GM23338 (cell line): ENCODE measurements at regions not wholly inside any gene's neighbourhood (a gene's known extent, or its start where the extent isn't known, plus 50 kb on each side); places are given as distances from the start of the nearest gene placed in this dataset.

Experiments
- ATAC-seq: fragments of 200-7000 bp; cut with Tn5 transposase; 3 replicates; pipeline ENCODE4 v1.9.1; 2020
- DNase-seq: peaks from one replicate; pipeline ENCODE4 v3.0.0-alpha.2; 2015; ENCODE audit warnings: low spot score
- H2AFZ ChIP-seq: fragments of 200-600 bp; sonication (generic); 2 replicates; pipeline ENCODE4 v1.8.0; 2016; ENCODE audit warnings: antibody characterized with exemption, mild to moderate bottlenecking, moderate library complexity
- H3F3A ChIP-seq: fragments of 200-600 bp; sonication (generic); replicated peaks from 2 replicates; pipeline ENCODE4 v1.8.0; 2017; ENCODE audit warnings: antibody characterized with exemption, mixed run types, low read depth
- H3K27ac ChIP-seq: fragments of 200-600 bp; sonication (generic); 2 replicates; pipeline ENCODE4 v1.6.1; 2016; ENCODE audit warnings: low read depth
- H3K27me3 ChIP-seq: fragments of 200-600 bp; sonication (generic); 2 replicates; pipeline ENCODE4 v1.8.0; 2016; ENCODE audit warnings: mild to moderate bottlenecking, mixed run types, moderate library complexity; ENCODE audit not compliant: insufficient read depth
- H3K36me3 ChIP-seq: fragments of 200-600 bp; sonication (generic); 2 replicates; pipeline ENCODE4 v1.8.0; 2016; ENCODE audit warnings: mild to moderate bottlenecking; ENCODE audit not compliant: insufficient read depth
- H3K4me1 ChIP-seq: fragments of 200-600 bp; sonication (generic); 2 replicates; pipeline ENCODE4 v1.8.0; 2016; ENCODE audit warnings: mild to moderate bottlenecking, moderate library complexity; ENCODE audit not compliant: insufficient read depth
- H3K4me2 ChIP-seq: fragments of 200-600 bp; sonication (generic); 2 replicates; pipeline ENCODE4 v1.7.1; 2017; ENCODE audit warnings: mixed run types
- H3K4me3 ChIP-seq: fragments of 200-600 bp; sonication (generic); 2 replicates; pipeline ENCODE4 v1.6.1; 2016; ENCODE audit warnings: mixed run types
- H3K79me2 ChIP-seq: fragments of 200-600 bp; sonication (generic); replicated peaks from 2 replicates; pipeline ENCODE4 v1.8.0; 2017; ENCODE audit warnings: mild to moderate bottlenecking; ENCODE audit not compliant: insufficient read depth
- H3K9me2 ChIP-seq: fragments of 200-600 bp; sonication (generic); 2 replicates; pipeline ENCODE4 v1.8.0; 2017; ENCODE audit not compliant: insufficient read depth
- H4K20me1 ChIP-seq: fragments of 200-600 bp; sonication (generic); replicated peaks from 2 replicates; pipeline ENCODE4 v1.8.0; 2017; ENCODE audit warnings: mild to moderate bottlenecking; ENCODE audit not compliant: insufficient read depth
- H3K27ac Mint-ChIP-seq: 2 replicates; pipeline ENCODE4 v1.8.0; 2020; ENCODE audit warnings: inconsistent platforms, mild to moderate bottlenecking, moderate library complexity, mixed read lengths
- H3K27me3 Mint-ChIP-seq: 3 replicates; pipeline ENCODE4 v1.8.0; 2022; ENCODE audit warnings: low read depth, mild to moderate bottlenecking, moderate library complexity, mixed read lengths, inconsistent platforms; ENCODE audit not compliant: insufficient read depth, poor library complexity
- H3K36me3 Mint-ChIP-seq: 3 replicates; pipeline ENCODE4 v1.8.0; 2021; ENCODE audit warnings: low read depth, mild to moderate bottlenecking, inconsistent platforms, moderate library complexity, mixed read lengths
- H3K4me1 Mint-ChIP-seq: 3 replicates; pipeline ENCODE4 v1.8.0; 2020; ENCODE audit warnings: mild to moderate bottlenecking, inconsistent platforms, mixed read lengths
- H3K4me3 Mint-ChIP-seq: 3 replicates; pipeline ENCODE4 v1.8.0; 2021; ENCODE audit warnings: moderate library complexity, mild to moderate bottlenecking, inconsistent platforms, mixed read lengths
- H3K9me3 Mint-ChIP-seq: 3 replicates; pipeline ENCODE4 v1.8.0; 2020; ENCODE audit warnings: moderate library complexity, mild to moderate bottlenecking, inconsistent platforms, mixed read lengths
- CREB1 ChIP-seq: fragments of 250-450 bp; sonication (Bioruptor Pico); IDR thresholded peaks from 2 replicates; pipeline ENCODE4 v1.5.0; 2020; ENCODE audit warnings: low read depth, mild to moderate bottlenecking, moderate library complexity
- EZH2 ChIP-seq: fragments of 200-600 bp; sonication (generic); IDR thresholded peaks from one replicate; pipeline ENCODE4 v1.8.0; 2017; ENCODE audit warnings: antibody characterized with exemption, mild to moderate bottlenecking, low read depth; ENCODE audit not compliant: unreplicated experiment
- EZH2phosphoT487 ChIP-seq: fragments of 200-600 bp; sonication (generic); IDR thresholded peaks from one replicate; pipeline ENCODE4 v1.8.1; 2018; ENCODE audit warnings: antibody characterized with exemption; ENCODE audit not compliant: unreplicated experiment
- JUNB ChIP-seq: IDR thresholded peaks from one replicate; pipeline ENCODE4 v1.6.1; 2016; ENCODE audit warnings: antibody characterized with exemption; ENCODE audit not compliant: unreplicated experiment
- NANOG ChIP-seq: IDR thresholded peaks from 2 replicates; pipeline ENCODE4 v1.6.1; 2016; ENCODE audit warnings: antibody characterized with exemption, borderline replicate concordance
- POLR2AphosphoS5 ChIP-seq: IDR thresholded peaks from 2 replicates; pipeline ENCODE4 v1.6.1; 2016; ENCODE audit warnings: antibody characterized with exemption, low read depth
- STAT1 ChIP-seq: IDR thresholded peaks from one replicate; pipeline ENCODE4 v1.6.1; 2016; ENCODE audit warnings: antibody characterized with exemption; ENCODE audit not compliant: unreplicated experiment
- ZNF114 ChIP-seq: fragments of 250-450 bp; sonication (Bioruptor Pico); IDR thresholded peaks from 2 replicates; pipeline ENCODE4 v1.5.0; 2020; ENCODE audit warnings: mild to moderate bottlenecking, moderate library complexity
- ZNF331 ChIP-seq: fragments of 250-450 bp; sonication (Bioruptor Pico); IDR thresholded peaks from 2 replicates; pipeline ENCODE4 v1.5.0; 2020; ENCODE audit warnings: low read depth, mild to moderate bottlenecking, moderate library complexity
- TF ChIP-seq, protein P1 (sequence below): fragments of 250-450 bp; sonication (Bioruptor Pico); IDR thresholded peaks from 2 replicates; pipeline ENCODE4 v1.5.0; 2020; ENCODE audit warnings: mild to moderate bottlenecking, moderate library complexity
- TF ChIP-seq, protein P2 (sequence below), 2 experiments: fragments of 200-600 bp in 1 of 2; sonication (generic) in 1 of 2; conservative IDR thresholded peaks; 2 replicates each; pipeline versions ENCODE4 v1.5.1 to v1.6.1; 2016 to 2017; ENCODE audit warnings: antibody characterized with exemption in 2 of 2, low read depth in 2 of 2, mild to moderate bottlenecking in 2 of 2, moderate library complexity in 1 of 2
- TF ChIP-seq, protein P3 (sequence below): IDR thresholded peaks from one replicate; pipeline ENCODE4 v1.6.1; 2018; ENCODE audit warnings: antibody characterized with exemption; ENCODE audit not compliant: unreplicated experiment
- TF ChIP-seq, protein P4 (sequence below): IDR thresholded peaks from 2 replicates; pipeline ENCODE4 v1.6.1; 2016; ENCODE audit warnings: antibody characterized with exemption

DNA sequence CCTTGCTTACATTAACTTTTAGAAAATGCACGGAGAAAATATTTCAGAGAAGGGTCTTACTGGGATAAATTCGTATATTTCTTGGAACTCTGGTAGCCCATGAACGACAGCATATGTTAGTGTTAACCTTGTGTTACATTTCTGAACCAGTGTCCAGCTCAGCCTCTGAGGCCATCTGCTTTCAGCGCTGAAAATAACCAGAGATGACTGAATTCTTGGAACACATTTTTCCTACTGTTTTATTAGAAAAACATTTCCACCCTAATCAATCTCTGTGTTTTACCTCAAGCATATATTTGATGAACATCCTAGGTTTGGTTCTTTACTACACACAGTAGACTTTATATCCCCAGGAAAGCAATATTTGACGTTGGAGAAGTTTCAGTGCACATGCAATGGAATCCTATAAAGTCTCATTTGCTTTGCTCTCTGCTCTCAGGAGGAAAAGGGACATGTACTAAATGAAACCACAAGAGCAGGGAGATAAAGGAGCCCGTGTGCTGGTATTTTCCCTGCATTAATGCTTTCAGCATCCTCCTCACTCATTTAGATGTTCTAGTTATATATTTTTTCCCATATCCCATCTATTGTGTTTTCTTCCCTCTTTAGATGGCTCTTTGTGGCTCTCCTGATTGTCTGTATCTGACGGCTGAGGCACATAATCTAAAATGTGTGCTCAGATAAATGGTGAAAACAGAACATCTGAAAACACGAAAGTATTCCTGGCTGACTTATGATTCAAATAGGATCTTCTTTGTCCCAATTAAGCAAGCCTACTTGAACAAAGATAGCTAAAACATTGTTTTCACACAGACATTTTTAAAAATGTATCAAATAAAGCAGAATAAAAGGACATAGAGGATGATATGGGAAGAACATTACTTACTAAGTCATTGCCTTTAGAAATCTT lies 151.7 kb upstream of the KCNMB2 start:
- ATAC-seq, result no peak
- Mint-ChIP-seq H3K4me1 (peaks cover 15% of the 10 kb centered on the region; the same call in 2 of the 3 replicates), H3K9me3 (no peaks in the 10 kb centered on the region), H3K27ac (no peak overlapping the region), H3K36me3 (no peaks in the 10 kb centered on the region), H3K4me3 (no peak overlapping the region), H3K27me3 (no peaks in the 10 kb centered on the region)
- no peak overlapping the region for H2AFZ ChIP-seq
- H3K27ac ChIP-seq, result no peak overlapping the region
- no peaks in the 10 kb centered on the region for H3K36me3 ChIP-seq
- H3K79me2 ChIP-seq, result no peaks in the 10 kb centered on the region
- no peaks in the 10 kb centered on the region for H4K20me1 ChIP-seq
- H3K4me2 ChIP-seq, result no peak overlapping the region
- H3K27me3 ChIP-seq, result no peaks in the 10 kb centered on the region
- no peaks in the 10 kb centered on the region for H3F3A ChIP-seq
- H3K4me1 ChIP-seq, result peaks cover 10% of the 10 kb centered on the region; the same call in 1 of the 2 replicates
- DNase-seq, result no peak
- no peak overlapping the region for H3K4me3 ChIP-seq
- no peak for TF ChIP-seq POLR2AphosphoS5
- TF ChIP-seq STAT1, result no peak
- no peak for TF ChIP-seq EZH2
- TF ChIP-seq ZNF114 (CRISPR knock-in tag), result no peak
- no peak for TF ChIP-seq ZNF331
- TF ChIP-seq, protein P1, sequence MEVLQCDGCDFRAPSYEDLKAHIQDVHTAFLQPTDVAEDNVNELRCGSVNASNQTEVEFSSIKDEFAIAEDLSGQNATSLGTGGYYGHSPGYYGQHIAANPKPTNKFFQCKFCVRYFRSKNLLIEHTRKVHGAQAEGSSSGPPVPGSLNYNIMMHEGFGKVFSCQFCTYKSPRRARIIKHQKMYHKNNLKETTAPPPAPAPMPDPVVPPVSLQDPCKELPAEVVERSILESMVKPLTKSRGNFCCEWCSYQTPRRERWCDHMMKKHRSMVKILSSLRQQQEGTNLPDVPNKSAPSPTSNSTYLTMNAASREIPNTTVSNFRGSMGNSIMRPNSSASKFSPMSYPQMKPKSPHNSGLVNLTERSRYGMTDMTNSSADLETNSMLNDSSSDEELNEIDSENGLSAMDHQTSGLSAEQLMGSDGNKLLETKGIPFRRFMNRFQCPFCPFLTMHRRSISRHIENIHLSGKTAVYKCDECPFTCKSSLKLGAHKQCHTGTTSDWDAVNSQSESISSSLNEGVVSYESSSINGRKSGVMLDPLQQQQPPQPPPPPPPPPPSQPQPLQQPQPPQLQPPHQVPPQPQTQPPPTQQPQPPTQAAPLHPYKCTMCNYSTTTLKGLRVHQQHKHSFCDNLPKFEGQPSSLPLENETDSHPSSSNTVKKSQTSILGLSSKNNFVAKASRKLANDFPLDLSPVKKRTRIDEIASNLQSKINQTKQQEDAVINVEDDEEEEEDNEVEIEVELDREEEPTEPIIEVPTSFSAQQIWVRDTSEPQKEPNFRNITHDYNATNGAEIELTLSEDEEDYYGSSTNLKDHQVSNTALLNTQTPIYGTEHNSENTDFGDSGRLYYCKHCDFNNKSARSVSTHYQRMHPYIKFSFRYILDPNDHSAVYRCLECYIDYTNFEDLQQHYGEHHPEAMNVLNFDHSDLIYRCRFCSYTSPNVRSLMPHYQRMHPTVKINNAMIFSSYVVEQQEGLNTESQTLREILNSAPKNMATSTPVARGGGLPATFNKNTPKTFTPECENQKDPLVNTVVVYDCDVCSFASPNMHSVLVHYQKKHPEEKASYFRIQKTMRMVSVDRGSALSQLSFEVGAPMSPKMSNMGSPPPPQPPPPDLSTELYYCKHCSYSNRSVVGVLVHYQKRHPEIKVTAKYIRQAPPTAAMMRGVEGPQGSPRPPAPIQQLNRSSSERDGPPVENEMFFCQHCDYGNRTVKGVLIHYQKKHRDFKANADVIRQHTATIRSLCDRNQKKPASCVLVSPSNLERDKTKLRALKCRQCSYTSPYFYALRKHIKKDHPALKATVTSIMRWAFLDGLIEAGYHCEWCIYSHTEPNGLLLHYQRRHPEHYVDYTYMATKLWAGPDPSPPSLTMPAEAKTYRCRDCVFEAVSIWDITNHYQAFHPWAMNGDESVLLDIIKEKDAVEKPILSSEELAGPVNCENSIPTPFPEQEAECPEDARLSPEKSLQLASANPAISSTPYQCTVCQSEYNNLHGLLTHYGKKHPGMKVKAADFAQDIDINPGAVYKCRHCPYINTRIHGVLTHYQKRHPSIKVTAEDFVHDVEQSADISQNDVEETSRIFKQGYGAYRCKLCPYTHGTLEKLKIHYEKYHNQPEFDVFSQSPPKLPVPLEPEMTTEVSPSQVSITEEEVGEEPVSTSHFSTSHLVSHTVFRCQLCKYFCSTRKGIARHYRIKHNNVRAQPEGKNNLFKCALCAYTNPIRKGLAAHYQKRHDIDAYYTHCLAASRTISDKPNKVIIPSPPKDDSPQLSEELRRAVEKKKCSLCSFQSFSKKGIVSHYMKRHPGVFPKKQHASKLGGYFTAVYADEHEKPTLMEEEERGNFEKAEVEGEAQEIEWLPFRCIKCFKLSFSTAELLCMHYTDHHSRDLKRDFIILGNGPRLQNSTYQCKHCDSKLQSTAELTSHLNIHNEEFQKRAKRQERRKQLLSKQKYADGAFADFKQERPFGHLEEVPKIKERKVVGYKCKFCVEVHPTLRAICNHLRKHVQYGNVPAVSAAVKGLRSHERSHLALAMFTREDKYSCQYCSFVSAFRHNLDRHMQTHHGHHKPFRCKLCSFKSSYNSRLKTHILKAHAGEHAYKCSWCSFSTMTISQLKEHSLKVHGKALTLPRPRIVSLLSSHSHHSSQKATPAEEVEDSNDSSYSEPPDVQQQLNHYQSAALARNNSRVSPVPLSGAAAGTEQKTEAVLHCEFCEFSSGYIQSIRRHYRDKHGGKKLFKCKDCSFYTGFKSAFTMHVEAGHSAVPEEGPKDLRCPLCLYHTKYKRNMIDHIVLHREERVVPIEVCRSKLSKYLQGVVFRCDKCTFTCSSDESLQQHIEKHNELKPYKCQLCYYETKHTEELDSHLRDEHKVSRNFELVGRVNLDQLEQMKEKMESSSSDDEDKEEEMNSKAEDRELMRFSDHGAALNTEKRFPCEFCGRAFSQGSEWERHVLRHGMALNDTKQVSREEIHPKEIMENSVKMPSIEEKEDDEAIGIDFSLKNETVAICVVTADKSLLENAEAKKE (CRISPR knock-in tag), result no peak
- TF ChIP-seq, protein P2, sequence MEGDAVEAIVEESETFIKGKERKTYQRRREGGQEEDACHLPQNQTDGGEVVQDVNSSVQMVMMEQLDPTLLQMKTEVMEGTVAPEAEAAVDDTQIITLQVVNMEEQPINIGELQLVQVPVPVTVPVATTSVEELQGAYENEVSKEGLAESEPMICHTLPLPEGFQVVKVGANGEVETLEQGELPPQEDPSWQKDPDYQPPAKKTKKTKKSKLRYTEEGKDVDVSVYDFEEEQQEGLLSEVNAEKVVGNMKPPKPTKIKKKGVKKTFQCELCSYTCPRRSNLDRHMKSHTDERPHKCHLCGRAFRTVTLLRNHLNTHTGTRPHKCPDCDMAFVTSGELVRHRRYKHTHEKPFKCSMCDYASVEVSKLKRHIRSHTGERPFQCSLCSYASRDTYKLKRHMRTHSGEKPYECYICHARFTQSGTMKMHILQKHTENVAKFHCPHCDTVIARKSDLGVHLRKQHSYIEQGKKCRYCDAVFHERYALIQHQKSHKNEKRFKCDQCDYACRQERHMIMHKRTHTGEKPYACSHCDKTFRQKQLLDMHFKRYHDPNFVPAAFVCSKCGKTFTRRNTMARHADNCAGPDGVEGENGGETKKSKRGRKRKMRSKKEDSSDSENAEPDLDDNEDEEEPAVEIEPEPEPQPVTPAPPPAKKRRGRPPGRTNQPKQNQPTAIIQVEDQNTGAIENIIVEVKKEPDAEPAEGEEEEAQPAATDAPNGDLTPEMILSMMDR (conservative IDR thresholded peaks at IDR 0.05; ENCODE audit: low read depth in 2 of 2), result no peak
- TF ChIP-seq, protein P3, sequence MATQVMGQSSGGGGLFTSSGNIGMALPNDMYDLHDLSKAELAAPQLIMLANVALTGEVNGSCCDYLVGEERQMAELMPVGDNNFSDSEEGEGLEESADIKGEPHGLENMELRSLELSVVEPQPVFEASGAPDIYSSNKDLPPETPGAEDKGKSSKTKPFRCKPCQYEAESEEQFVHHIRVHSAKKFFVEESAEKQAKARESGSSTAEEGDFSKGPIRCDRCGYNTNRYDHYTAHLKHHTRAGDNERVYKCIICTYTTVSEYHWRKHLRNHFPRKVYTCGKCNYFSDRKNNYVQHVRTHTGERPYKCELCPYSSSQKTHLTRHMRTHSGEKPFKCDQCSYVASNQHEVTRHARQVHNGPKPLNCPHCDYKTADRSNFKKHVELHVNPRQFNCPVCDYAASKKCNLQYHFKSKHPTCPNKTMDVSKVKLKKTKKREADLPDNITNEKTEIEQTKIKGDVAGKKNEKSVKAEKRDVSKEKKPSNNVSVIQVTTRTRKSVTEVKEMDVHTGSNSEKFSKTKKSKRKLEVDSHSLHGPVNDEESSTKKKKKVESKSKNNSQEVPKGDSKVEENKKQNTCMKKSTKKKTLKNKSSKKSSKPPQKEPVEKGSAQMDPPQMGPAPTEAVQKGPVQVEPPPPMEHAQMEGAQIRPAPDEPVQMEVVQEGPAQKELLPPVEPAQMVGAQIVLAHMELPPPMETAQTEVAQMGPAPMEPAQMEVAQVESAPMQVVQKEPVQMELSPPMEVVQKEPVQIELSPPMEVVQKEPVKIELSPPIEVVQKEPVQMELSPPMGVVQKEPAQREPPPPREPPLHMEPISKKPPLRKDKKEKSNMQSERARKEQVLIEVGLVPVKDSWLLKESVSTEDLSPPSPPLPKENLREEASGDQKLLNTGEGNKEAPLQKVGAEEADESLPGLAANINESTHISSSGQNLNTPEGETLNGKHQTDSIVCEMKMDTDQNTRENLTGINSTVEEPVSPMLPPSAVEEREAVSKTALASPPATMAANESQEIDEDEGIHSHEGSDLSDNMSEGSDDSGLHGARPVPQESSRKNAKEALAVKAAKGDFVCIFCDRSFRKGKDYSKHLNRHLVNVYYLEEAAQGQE, result no peak
- no peak for TF ChIP-seq EZH2phosphoT487
- no peak for TF ChIP-seq NANOG
- TF ChIP-seq JUNB, result no peak
- TF ChIP-seq, protein P4, sequence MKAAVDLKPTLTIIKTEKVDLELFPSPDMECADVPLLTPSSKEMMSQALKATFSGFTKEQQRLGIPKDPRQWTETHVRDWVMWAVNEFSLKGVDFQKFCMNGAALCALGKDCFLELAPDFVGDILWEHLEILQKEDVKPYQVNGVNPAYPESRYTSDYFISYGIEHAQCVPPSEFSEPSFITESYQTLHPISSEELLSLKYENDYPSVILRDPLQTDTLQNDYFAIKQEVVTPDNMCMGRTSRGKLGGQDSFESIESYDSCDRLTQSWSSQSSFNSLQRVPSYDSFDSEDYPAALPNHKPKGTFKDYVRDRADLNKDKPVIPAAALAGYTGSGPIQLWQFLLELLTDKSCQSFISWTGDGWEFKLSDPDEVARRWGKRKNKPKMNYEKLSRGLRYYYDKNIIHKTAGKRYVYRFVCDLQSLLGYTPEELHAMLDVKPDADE, result no peak
- no peak for TF ChIP-seq CREB1
- H3K9me2 ChIP-seq, result no peaks in the 10 kb centered on the region
